HG03025 (cell line): ENCODE measurements at regions not wholly inside any gene's neighbourhood (a gene's known extent, or its start where the extent isn't known, plus 50 kb on each side); places are given as distances from the start of the nearest gene placed in this dataset.
"Not testable (repeated sequence)": the region's sequence is repeated elsewhere in the genome, so short reads cannot be mapped to it uniquely, and the experiment has no call there.

Experiments used
- ATAC-seq: cut with Tn5 transposase; IDR thresholded peaks from one replicate; pipeline ENCODE4 v1.9.1; 2021; ENCODE audit warnings: mild to moderate bottlenecking, moderate library complexity; ENCODE audit not compliant: unreplicated experiment, low FRiP score

GRCh38 chr11:21912285-21912684, 280.6 kb upstream of the ANO5 start:
- ATAC-seq: no peak

- no peak for ATAC-seq
Measured at GRCh38 chr11:21921151-21921550, 271.7 kb upstream of the ANO5 start.

DNA sequence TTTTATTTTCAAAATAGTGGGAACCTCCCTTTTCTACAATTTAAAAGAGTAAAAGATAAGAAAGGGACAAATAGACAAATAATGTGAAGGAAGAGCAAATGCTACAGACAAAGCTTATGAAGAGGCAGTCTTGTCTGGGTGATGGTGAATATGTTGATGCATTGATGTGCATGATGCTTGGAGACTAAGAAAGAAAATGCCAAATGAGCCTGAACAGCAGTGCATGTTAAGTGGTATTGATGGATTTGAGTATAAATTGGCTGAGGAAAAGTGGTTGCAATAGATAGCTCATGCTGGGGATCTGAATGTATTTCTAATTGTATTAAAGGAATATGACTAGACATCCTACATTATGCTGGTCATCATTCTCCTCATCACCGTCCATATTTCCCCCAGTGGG, 268.6 kb upstream of the ANO5 start:
- no peak for ATAC-seq

- no peak for ATAC-seq
Measured at GRCh38 chr11:21927628-21928027, 265.3 kb upstream of the ANO5 start.

GRCh38 chr11:21928847-21929246, 264.0 kb upstream of the ANO5 start:
- no peak for ATAC-seq

DNA sequence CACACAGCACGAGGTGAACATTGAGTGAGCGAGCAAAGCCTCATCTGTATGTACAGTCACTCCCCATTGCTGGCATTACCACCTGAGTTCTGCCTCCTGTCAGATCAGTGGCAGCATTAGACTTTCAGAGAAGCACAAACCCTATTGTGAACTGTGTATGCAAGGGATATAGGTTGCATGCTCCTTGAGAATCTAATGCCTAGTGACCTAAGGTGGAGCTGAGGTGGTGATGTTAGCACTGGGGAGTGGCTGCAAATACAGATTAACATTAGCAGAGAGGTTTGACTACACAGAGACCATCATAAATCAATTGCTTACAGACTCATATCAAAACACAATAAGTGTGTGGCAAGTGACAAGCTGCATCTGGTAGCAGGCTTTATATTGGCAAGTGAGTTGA, 262.5 kb upstream of the ANO5 start:
- no peak for ATAC-seq

DNA sequence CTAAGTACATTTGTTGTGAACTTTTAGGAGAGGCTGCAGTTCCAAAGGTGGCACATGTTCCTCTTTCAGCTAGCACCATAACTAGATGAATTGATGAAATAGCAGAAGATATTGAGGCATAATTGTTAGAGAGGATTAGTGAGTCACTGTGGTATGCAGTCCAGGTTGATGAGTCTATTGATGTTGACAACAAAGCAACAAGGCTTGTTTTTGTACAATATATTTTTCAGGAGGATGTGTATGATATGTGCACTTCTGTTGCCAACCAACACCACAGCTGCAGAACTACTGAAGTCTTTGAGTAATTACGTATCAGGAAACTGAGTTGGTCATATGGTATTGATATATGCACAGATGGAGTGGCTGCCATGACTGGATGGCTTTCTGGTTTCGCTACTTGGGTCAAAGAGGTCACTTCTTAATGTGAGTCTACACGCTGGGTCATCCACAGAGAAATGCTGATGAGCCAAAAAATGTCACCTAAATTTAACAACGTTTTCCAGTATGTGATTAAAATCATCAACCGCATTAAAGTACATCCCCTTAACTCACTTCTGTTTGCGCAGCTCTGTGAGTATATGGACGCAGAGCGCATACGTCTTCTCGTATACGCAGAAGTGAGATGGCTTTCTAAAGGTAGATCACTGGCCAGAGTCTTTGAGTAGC, 261.3 kb upstream of the ANO5 start:
- ATAC-seq: no peak

- no peak for ATAC-seq
Measured at GRCh38 chr11:21933095-21933494, 259.8 kb upstream of the ANO5 start.

GRCh38 chr11:21944577-21944976, 248.3 kb upstream of the ANO5 start:
- ATAC-seq: no peak

- no peak for ATAC-seq
Measured at GRCh38 chr11:21948876-21949275, 244.0 kb upstream of the ANO5 start.

DNA sequence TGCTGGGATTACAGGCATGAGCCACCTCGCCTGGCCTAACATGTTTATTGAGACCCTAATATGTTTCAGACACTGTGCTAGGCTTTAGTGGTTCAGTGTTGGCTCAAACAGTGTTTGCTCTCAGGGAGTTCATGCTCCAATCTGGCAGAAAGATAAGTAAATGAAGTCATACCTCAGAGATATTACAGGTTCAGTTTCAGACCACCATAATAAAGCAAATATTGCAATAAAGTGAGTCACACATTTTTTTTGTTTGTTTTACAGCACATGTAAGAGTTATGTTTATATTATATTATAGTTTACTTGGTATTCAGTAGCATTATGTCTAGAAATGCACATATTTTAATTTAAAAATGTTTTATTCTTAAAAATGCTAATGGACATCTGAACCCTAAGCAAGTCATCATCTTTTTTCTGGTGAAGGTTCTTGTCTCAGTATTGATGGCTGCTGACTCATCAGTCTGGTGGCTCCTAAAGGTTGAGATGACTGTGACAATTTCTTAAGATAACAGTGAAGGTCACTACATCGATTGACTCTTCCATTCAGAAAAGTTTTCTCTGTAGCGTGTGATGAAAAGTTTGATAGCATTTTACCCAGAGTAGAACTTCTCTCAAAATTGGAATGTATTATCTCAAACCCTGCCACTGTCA, 243.0 kb upstream of the ANO5 start:
- no peak for ATAC-seq

DNA sequence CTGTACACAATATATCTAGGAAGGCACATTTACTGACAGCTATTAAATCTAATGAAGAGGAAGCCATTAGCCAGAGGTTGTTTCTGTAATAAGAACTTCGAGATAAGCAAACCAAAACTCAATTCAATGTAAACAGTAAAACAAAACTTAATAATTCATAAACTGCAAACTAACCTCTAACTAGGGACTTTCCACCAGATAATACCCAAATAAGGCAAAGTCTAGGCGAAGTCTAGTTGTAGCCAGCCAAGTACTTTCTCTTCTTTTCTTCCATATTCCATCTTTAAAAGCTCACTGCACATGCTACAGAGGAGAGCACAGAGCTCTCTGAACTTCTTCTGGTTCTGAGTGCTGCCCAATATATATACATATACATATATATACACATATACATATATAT, 229.9 kb upstream of the ANO5 start:
- no peak for ATAC-seq

DNA sequence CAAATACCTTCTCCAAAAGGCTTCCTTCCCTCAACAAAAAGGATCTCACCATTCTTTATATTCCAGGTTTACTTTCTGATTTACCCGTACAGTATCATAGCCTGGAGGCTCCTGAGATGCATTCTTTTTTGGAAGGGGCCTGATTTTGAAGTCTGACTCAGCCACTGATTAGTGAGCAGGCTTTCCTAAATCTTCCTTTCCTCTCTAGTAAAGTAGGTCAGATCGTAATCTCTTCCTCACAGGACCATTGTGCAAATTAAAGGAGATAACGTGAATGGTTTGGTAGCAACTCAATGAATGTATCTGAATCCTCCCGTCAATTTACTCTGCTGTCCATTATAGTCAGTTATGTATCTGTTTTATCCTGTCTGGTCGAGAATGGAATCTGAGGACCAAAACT, 227.7 kb upstream of the ANO5 start:
- no peak for ATAC-seq

DNA sequence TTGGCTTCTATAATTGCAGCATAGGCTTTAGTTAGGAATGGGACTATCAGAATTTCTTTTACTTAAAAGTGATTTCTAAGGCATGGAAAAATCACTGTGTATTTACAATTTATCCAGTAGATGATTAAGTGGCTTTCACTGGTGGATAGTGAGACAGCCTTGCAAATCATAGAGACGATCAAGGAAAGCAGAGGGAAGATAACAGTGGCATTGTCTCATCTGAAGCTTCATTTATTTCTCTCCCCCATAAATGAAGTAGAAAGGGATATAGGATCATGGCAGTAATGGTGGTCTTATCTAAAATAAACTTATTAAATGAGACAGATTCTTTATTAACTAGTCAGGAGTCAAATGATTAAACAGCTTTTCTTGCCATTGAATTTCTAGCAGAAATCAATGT, 224.2 kb upstream of the ANO5 start:
- no peak for ATAC-seq

- no peak for ATAC-seq
Measured at GRCh38 chr11:21969841-21970240, 223.0 kb upstream of the ANO5 start.

DNA sequence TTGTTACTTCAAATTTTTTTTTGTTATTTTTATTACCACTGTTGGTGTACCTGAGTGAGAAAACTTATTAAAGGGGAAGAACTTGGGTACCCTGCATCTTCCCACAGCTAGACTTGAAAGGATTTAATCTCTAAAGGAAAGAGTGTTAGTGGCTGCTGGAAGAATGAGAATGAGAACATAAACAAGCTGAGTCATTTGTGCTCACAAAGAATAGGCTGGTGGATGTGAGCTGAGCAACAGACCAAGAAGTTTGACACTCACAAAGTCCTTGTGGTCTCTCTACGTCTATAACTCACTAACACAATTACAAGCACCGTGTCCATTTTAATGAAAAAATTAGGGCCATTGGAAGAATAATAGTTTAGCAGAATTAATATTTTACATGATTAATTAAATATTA, 217.6 kb upstream of the ANO5 start:
- ATAC-seq: no peak

- ATAC-seq: no peak
Measured at GRCh38 chr11:21976210-21976609, 216.7 kb upstream of the ANO5 start.

DNA sequence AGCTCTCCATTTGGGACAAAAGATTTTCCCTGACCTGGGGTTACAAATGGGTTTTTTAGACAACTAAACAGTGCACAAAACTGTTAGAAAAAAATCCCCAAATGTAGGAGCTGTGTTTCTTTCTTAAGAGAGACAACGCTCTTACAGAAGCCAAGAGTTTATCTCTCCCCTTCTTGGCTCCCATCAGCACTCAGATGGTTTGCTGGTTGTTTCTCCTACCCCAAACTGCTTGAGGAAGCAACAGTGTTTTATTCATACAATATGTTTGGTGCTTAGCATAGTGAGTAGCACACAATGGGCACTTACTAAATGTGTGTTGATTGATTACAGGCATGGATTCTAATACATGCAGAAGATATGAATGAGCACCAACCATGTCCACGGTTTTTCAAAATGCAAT, 209.5 kb upstream of the ANO5 start:
- ATAC-seq: no peak

GRCh38 chr11:21986361-21986760, 206.5 kb upstream of the ANO5 start:
- ATAC-seq: no peak

- no peak for ATAC-seq
Measured at GRCh38 chr11:21987261-21987660, 205.6 kb upstream of the ANO5 start.

- ATAC-seq: no peak
Measured at GRCh38 chr11:21988477-21988876, 204.4 kb upstream of the ANO5 start.

DNA sequence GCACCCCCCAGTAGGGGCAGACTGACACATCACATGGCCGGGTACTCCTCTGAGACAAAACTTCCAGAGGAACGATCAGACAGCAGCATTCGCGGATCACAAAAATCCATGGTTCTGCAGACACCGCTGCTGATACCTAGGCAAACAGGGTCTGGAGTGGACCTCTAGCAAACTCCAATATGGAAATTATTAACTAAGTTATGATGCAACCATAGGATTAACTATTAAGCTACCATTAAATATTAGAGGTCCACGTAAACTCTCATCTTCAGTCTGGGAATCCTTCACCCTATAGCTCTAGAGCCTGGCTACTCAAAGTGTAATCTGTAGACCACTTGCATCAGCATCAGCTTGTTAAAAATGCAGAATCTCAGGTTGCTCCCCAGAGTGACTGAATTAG, 191.1 kb upstream of the ANO5 start:
- ATAC-seq: not testable (repeated sequence)

GRCh38 chr11:22006901-22007300, 186.0 kb upstream of the ANO5 start:
- ATAC-seq: no peak
